Ovary (tissue), 7 donors: ENCODE measurements at regions not wholly inside any gene's neighbourhood (a gene's known extent, or its start where the extent isn't known, plus 50 kb on each side); places are given as distances from the start of the nearest gene placed in this dataset.
"Not testable (repeated sequence)": the region's sequence is repeated elsewhere in the genome, so short reads cannot be mapped to it uniquely, and the experiment has no call there.

Experiments
- DNase-seq, 5 donors: peaks; one replicate each; pipeline ENCODE4 v3.0.0-alpha.2; 2019 to 2020
- H3K27ac ChIP-seq, 2 donors: fragments of 200-600 bp; one replicate each; pipeline versions ENCODE4 v1.5.1 to v1.8.0; 2019 to 2022
- H3K27me3 ChIP-seq: fragments of 200-600 bp; one replicate; pipeline ENCODE4 v1.8.0; 2022
- H3K36me3 ChIP-seq: fragments of 200-600 bp; sonication (generic); one replicate; pipeline ENCODE4 v1.5.1; 2019
- H3K4me1 ChIP-seq: one replicate; pipeline ENCODE4 v1.8.1; 2013; ENCODE audit warnings: mild to moderate bottlenecking, moderate library complexity; ENCODE audit not compliant: insufficient read depth
- H3K4me3 ChIP-seq: fragments of 200-600 bp; sonication (generic); one replicate; pipeline ENCODE4 v1.5.1; 2017
- H3K9me3 ChIP-seq, 2 donors: fragments of 200-600 bp in 1 of 2; sonication (generic) in 1 of 2; one replicate each; pipeline versions ENCODE4 v1.5.1 to v1.8.1; 2013 to 2019; ENCODE audit warnings: mild to moderate bottlenecking in 1 of 2, moderate library complexity in 1 of 2
- CTCF ChIP-seq, 3 donors: fragments of 450-650 bp in 2 of 3; fragments of 200-600 bp in 1 of 3; IDR thresholded peaks; one replicate each; pipeline versions ENCODE4 v1.5.1 to v1.8.0; 2016 to 2022; ENCODE audit warnings: antibody characterized with exemption in 3 of 3, mild to moderate bottlenecking in 1 of 3
- EP300 ChIP-seq: sonication (generic); formaldehyde crosslinking; IDR thresholded peaks from one replicate; pipeline ENCODE4 v1.6.1; 2017; ENCODE audit warnings: antibody characterized with exemption
- POLR2A ChIP-seq: fragments of 450-650 bp; IDR thresholded peaks from one replicate; pipeline ENCODE4 v1.6.1; 2017; ENCODE audit warnings: antibody characterized with exemption, mild to moderate bottlenecking, moderate library complexity
- WGBS, 3 donors: extraction: QIAGEN DNeasy Blood & Tissue Kit in 1 of 3; methylation state at CpG; one replicate each; pipeline versions ENCODE4 v1.1.5 to v1.1.7; 2013 to 2017; 5-methylcytosine and 5-hydroxymethylcytosine counted together
- intact Hi-C, 4 donors: fragments of 100-400 bp; cut with DNase I; formaldehyde crosslinking; loops; one replicate each; pipeline versions ENCODE4 v1.11.0 to v1.15.1; 2022 to 2023
- donor health status: DM: no; HTN: no; CAD: no; lungs with moderate emphysema.
- donor health status: DM: no; HTN: no; CAD: no.
- donor health status: Bipolar disorder and iron deficiency.
- donor health status: DM: no; HTN: no; CAD: no.
- donor health status: DM: yes; HTN: yes; CAD: no.

- TF ChIP-seq CTCF (IDR thresholded peaks at IDR 0.05) = no peak
- TF ChIP-seq EP300 = no peak
- no peak for TF ChIP-seq POLR2A
- intact Hi-C loops = no loop called here
- no peak for DNase-seq
- H3K9me3 ChIP-seq = peaks cover 0 to 3% of the 10 kb centered on the region in 2 donors
- no peaks in the 10 kb centered on the region for H3K4me1 ChIP-seq
- H3K27ac ChIP-seq = no peak overlapping the region
- H3K27me3 ChIP-seq = no peaks in the 10 kb centered on the region
- no peak overlapping the region for H3K4me3 ChIP-seq
- no peaks in the 10 kb centered on the region for H3K36me3 ChIP-seq
- WGBS, 3 donors = 80 to 86% (median 83%) methylated on average over 4 of the region's 4 CpGs
Observed at GRCh38 chr5:98543490-98543889, 230.0 kb upstream of the RGMB start.

- 72 to 89% (median 82%) methylated on average over 13 to 14 of the region's 14 CpGs for WGBS, 3 donors
- not testable (repeated sequence) for H3K27me3 ChIP-seq, H3K9me3 ChIP-seq
Observed at GRCh38 chr5:98546924-98547323, 226.5 kb upstream of the RGMB start.

GRCh38 chr5:98556712-98557111, 216.8 kb upstream of the RGMB start:
- WGBS, 3 donors = 95 to 100% (median 97%) methylated on average over 1 of the region's 1 CpG
- TF ChIP-seq POLR2A = no peak
- no peak for TF ChIP-seq CTCF (IDR thresholded peaks at IDR 0.05)
- Histone ChIP-seq H3K36me3 (no peaks in the 10 kb centered on the region), H3K4me1 (no peaks in the 10 kb centered on the region), H3K27me3 (no peaks in the 10 kb centered on the region), H3K27ac (no peak overlapping the region), H3K4me3 (no peak overlapping the region), H3K9me3 (no peaks in the 10 kb centered on the region)
- DNase-seq = no peak
- intact Hi-C loops = no loop called here

More at GRCh38 chr5:98546924-98547323, 226.5 kb upstream of the RGMB start:
- DNase-seq, H3K4me1 ChIP-seq, H3K36me3 ChIP-seq, H3K27ac ChIP-seq, intact Hi-C loops, H3K4me3 ChIP-seq: not testable (repeated sequence)

GRCh38 chr5:98557916-98558315, 215.5 kb upstream of the RGMB start:
- no peaks in the 10 kb centered on the region for H3K27me3 ChIP-seq
- intact Hi-C loops = no loop called here
- TF ChIP-seq CTCF (IDR thresholded peaks at IDR 0.05) (no peak), EP300 (no peak), POLR2A (no peak)
- no peak overlapping the region for H3K4me3 ChIP-seq
- no peaks in the 10 kb centered on the region for H3K4me1 ChIP-seq
- no peak for DNase-seq
- no peaks in the 10 kb centered on the region for H3K9me3 ChIP-seq
- H3K27ac ChIP-seq = no peak overlapping the region
- H3K36me3 ChIP-seq = no peaks in the 10 kb centered on the region

GRCh38 chr5:98563885-98564653, 209.4 kb upstream of the RGMB start:
- H3K4me1 ChIP-seq = no peaks in the 10 kb centered on the region
- intact Hi-C loops = no loop called here
- TF ChIP-seq CTCF (IDR thresholded peaks at IDR 0.05) = no peak
- TF ChIP-seq POLR2A = no peak
- TF ChIP-seq EP300 = no peak
- H3K27me3 ChIP-seq = no peaks in the 10 kb centered on the region
- H3K4me3 ChIP-seq = no peak overlapping the region
- DNase-seq = no peak
- no peaks in the 10 kb centered on the region for H3K36me3 ChIP-seq
- WGBS, 3 donors = 46 to 57% (median 55%) methylated on average over 2 of the region's 2 CpGs
- no peaks in the 10 kb centered on the region for H3K9me3 ChIP-seq
- no peak overlapping the region for H3K27ac ChIP-seq
